ENCODE measurements at regions not wholly inside any gene's neighbourhood (a gene's known extent, or its start where the extent isn't known, plus 50 kb on each side); places are given as distances from the start of the nearest gene placed in this dataset.

GRCh38 chr10:61188691-61189090 lies 244.7 kb upstream of the RHOBTB1 start:
- ATAC-seq (ENCODE audit: low read depth) (no peak), DNase-seq (no peak)
- H2AFZ ChIP-seq (ENCODE audit: insufficient read depth, low read depth, low read length, poor library complexity, severe bottlenecking) = no peak overlapping the region
- H3K9me3 ChIP-seq (ENCODE audit: control extremely low read depth in 1 of 3, control insufficient read depth in 2 of 3, insufficient read depth in 1 of 3, low read length in 2 of 3) = peaks cover 0 to 8% (median 7%) of the 10 kb centered on the region in 3 donors
- H3K9me3 Mint-ChIP-seq (ENCODE audit: insufficient read depth) = peaks cover 3% of the 10 kb centered on the region
- H3K4me1 Mint-ChIP-seq = no peaks in the 10 kb centered on the region
- no peak overlapping the region for H3K4me2 ChIP-seq (replicated peaks; ENCODE audit: low read depth, low read length, poor library complexity, severe bottlenecking)
- no peaks in the 10 kb centered on the region for H4K20me1 ChIP-seq (ENCODE audit: control insufficient read depth, insufficient read depth, low read length, poor library complexity, severe bottlenecking)
- no peaks in the 10 kb centered on the region for H3K4me1 ChIP-seq (ENCODE audit: control insufficient read depth in 2 of 2, insufficient read depth in 2 of 2, low read length in 2 of 2)
- POLR2A ChIA-PET = no interaction called here
- H3K79me2 ChIP-seq (ENCODE audit: control insufficient read depth, insufficient read depth, low read length) = no peaks in the 10 kb centered on the region
- peaks cover 17% of the 10 kb centered on the region for H3K27me3 Mint-ChIP-seq
- no peak overlapping the region for H3K4me3 ChIP-seq (ENCODE audit: control extremely low read depth in 1 of 5, extremely low read depth in 1 of 5, insufficient read depth in 1 of 5, low read depth in 2 of 5, low read length in 4 of 5)
- intact Hi-C loops (cut with micrococcal nuclease) = no loop called here
- CTCF ChIA-PET = no interaction called here
- no peak overlapping the region for H3K4me3 Mint-ChIP-seq
- no peaks in the 10 kb centered on the region for H3K36me3 ChIP-seq (replicated peaks in 1 of 2; ENCODE audit: control extremely low read depth in 1 of 2, control insufficient read depth in 1 of 2, extremely low read depth in 1 of 2, insufficient read depth in 2 of 2, low read length in 1 of 2)
- no peak overlapping the region for H3K27ac Mint-ChIP-seq
- TF ChIP-seq, protein P1, sequence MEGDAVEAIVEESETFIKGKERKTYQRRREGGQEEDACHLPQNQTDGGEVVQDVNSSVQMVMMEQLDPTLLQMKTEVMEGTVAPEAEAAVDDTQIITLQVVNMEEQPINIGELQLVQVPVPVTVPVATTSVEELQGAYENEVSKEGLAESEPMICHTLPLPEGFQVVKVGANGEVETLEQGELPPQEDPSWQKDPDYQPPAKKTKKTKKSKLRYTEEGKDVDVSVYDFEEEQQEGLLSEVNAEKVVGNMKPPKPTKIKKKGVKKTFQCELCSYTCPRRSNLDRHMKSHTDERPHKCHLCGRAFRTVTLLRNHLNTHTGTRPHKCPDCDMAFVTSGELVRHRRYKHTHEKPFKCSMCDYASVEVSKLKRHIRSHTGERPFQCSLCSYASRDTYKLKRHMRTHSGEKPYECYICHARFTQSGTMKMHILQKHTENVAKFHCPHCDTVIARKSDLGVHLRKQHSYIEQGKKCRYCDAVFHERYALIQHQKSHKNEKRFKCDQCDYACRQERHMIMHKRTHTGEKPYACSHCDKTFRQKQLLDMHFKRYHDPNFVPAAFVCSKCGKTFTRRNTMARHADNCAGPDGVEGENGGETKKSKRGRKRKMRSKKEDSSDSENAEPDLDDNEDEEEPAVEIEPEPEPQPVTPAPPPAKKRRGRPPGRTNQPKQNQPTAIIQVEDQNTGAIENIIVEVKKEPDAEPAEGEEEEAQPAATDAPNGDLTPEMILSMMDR (IDR thresholded peaks at IDR 0.05) = no peak
- no peak for TF ChIP-seq EZH2 (IDR thresholded peaks at IDR 0.05; ENCODE audit: borderline replicate concordance, insufficient read depth, low read depth, low read length, poor library complexity, severe bottlenecking)
- H3K27ac ChIP-seq (ENCODE audit: low read length in 2 of 2) = no peak overlapping the region
- H3K9ac ChIP-seq (ENCODE audit: low read length) = no peak overlapping the region
- H3K27me3 ChIP-seq (replicated peaks in 1 of 4; ENCODE audit: control extremely low read depth in 1 of 4, control insufficient read depth in 3 of 4, insufficient read depth in 4 of 4, low read length in 3 of 4) = no peaks in the 10 kb centered on the region

DNA sequence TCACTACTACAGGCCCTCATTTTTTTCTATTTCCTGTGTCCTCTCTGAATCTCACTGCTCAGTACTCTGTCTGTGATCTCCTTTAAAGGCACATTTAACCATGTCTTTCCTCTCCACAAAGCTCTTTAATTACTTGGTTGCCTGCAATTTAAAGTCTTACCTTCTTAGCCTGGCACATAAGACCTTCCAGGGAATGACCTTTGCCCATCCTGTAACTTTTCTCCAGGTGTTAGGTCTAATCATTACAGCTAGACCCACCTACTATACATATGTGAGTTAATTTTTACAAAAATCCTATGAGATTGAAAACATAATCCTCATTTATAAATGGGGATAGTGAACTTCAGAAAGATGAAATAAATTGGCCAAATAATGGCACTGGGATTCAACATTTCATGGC lies 244.1 kb upstream of the RHOBTB1 start:
- no peak overlapping the region for H2AFZ ChIP-seq (ENCODE audit: insufficient read depth, low read depth, low read length, poor library complexity, severe bottlenecking)
- no peaks in the 10 kb centered on the region for H3K9me3 Mint-ChIP-seq (ENCODE audit: insufficient read depth)
- H3K27me3 ChIP-seq (replicated peaks in 1 of 4; ENCODE audit: control extremely low read depth in 1 of 4, control insufficient read depth in 3 of 4, insufficient read depth in 4 of 4, low read length in 3 of 4) = no peaks in the 10 kb centered on the region
- H3K4me3 ChIP-seq (ENCODE audit: control extremely low read depth in 1 of 5, extremely low read depth in 1 of 5, insufficient read depth in 1 of 5, low read depth in 2 of 5, low read length in 4 of 5) = no peak overlapping the region
- H3K27ac ChIP-seq (ENCODE audit: low read length in 2 of 2) = no peak overlapping the region
- DNase-seq = no peak
- peaks cover 0 to 8% (median 2%) of the 10 kb centered on the region in 3 donors for H3K9me3 ChIP-seq (ENCODE audit: control extremely low read depth in 1 of 3, control insufficient read depth in 2 of 3, insufficient read depth in 1 of 3, low read length in 2 of 3)
- H3K9ac ChIP-seq (ENCODE audit: low read length) = no peak overlapping the region
- H3K4me2 ChIP-seq (replicated peaks; ENCODE audit: low read depth, low read length, poor library complexity, severe bottlenecking) = no peak overlapping the region
- H4K20me1 ChIP-seq (ENCODE audit: control insufficient read depth, insufficient read depth, low read length, poor library complexity, severe bottlenecking) = no peaks in the 10 kb centered on the region
- peaks cover 13% of the 10 kb centered on the region for H3K27me3 Mint-ChIP-seq
- intact Hi-C loops (cut with micrococcal nuclease) = no loop called here
- no peak overlapping the region for H3K27ac Mint-ChIP-seq
- ChIA-PET CTCF (no interaction called here), POLR2A (no interaction called here)
- H3K79me2 ChIP-seq (ENCODE audit: control insufficient read depth, insufficient read depth, low read length) = no peaks in the 10 kb centered on the region
- no peaks in the 10 kb centered on the region for H3K36me3 ChIP-seq (replicated peaks in 1 of 2; ENCODE audit: control extremely low read depth in 1 of 2, control insufficient read depth in 1 of 2, extremely low read depth in 1 of 2, insufficient read depth in 2 of 2, low read length in 1 of 2)
- H3K4me1 ChIP-seq (ENCODE audit: control insufficient read depth in 2 of 2, insufficient read depth in 2 of 2, low read length in 2 of 2) = no peaks in the 10 kb centered on the region
- no peak for ATAC-seq (ENCODE audit: low read depth)
- H3K4me3 Mint-ChIP-seq = no peak overlapping the region
- no peaks in the 10 kb centered on the region for H3K4me1 Mint-ChIP-seq
- TF ChIP-seq EZH2 (IDR thresholded peaks at IDR 0.05; ENCODE audit: borderline replicate concordance, insufficient read depth, low read depth, low read length, poor library complexity, severe bottlenecking) = no peak
- TF ChIP-seq, protein P1 (IDR thresholded peaks at IDR 0.05) = no peak

Measured in B cell (primary cell).